ENCODE measurements at regions not wholly inside any gene's neighbourhood (a gene's known extent, or its start where the extent isn't known, plus 50 kb on each side); places are given as distances from the start of the nearest gene placed in this dataset.
"Not testable (repeated sequence)": the region's sequence is repeated elsewhere in the genome, so short reads cannot be mapped to it uniquely, and the experiment has no call there.

GRCh38 chr6:126976253-126976797 lies 142.1 kb upstream of the RSPO3 start:
- no peaks in the 10 kb centered on the region for H3K9me3 Mint-ChIP-seq (ENCODE audit: unreplicated experiment)
- no peak overlapping the region for H3K27ac Mint-ChIP-seq (ENCODE audit: unreplicated experiment)
- no peak overlapping the region for H3K4me3 Mint-ChIP-seq (ENCODE audit: unreplicated experiment)
- DNase-seq (ENCODE audit: extremely low spot score, unreplicated experiment): no peak
- H3K27me3 Mint-ChIP-seq (ENCODE audit: unreplicated experiment): no peaks in the 10 kb centered on the region
- H3K4me1 Mint-ChIP-seq (ENCODE audit: unreplicated experiment): no peaks in the 10 kb centered on the region
- TF ChIP-seq, protein P1, sequence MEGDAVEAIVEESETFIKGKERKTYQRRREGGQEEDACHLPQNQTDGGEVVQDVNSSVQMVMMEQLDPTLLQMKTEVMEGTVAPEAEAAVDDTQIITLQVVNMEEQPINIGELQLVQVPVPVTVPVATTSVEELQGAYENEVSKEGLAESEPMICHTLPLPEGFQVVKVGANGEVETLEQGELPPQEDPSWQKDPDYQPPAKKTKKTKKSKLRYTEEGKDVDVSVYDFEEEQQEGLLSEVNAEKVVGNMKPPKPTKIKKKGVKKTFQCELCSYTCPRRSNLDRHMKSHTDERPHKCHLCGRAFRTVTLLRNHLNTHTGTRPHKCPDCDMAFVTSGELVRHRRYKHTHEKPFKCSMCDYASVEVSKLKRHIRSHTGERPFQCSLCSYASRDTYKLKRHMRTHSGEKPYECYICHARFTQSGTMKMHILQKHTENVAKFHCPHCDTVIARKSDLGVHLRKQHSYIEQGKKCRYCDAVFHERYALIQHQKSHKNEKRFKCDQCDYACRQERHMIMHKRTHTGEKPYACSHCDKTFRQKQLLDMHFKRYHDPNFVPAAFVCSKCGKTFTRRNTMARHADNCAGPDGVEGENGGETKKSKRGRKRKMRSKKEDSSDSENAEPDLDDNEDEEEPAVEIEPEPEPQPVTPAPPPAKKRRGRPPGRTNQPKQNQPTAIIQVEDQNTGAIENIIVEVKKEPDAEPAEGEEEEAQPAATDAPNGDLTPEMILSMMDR (IDR thresholded peaks at IDR 0.05): no peak
- no peaks in the 10 kb centered on the region for H3K36me3 Mint-ChIP-seq (ENCODE audit: unreplicated experiment)

GRCh38 chr6:126983779-126984178 lies 134.7 kb upstream of the RSPO3 start:
- DNase-seq (ENCODE audit: extremely low spot score, unreplicated experiment): no peak
- H3K4me3 Mint-ChIP-seq (ENCODE audit: unreplicated experiment): no peak overlapping the region
- TF ChIP-seq, protein P1 (IDR thresholded peaks at IDR 0.05): no peak
- H3K27me3 Mint-ChIP-seq (ENCODE audit: unreplicated experiment): no peaks in the 10 kb centered on the region
- no peaks in the 10 kb centered on the region for H3K4me1 Mint-ChIP-seq (ENCODE audit: unreplicated experiment)
- peaks cover 13% of the 10 kb centered on the region for H3K9me3 Mint-ChIP-seq (ENCODE audit: unreplicated experiment)
- no peaks in the 10 kb centered on the region for H3K36me3 Mint-ChIP-seq (ENCODE audit: unreplicated experiment)
- no peak overlapping the region for H3K27ac Mint-ChIP-seq (ENCODE audit: unreplicated experiment)

DNA sequence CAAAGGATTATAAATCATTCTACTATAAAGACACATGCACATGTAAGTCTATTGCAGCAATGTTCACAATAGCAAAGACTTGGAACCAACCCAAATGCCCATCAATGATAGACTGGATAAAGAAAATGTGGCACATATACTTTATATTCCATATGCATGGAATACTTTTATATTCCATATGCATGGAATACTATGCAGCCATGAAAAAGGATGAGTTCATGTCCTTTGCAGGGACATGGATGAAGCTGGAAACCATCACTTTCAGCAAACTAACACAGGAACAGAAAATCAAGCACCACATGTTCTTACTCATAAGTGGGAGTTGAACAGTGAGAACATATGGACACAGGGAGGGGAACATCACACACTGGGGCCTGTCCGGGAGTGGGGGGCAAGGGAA lies 130.3 kb upstream of the RSPO3 start:
- H3K4me1 Mint-ChIP-seq (ENCODE audit: unreplicated experiment); DNase-seq (ENCODE audit: extremely low spot score, unreplicated experiment); H3K27ac Mint-ChIP-seq (ENCODE audit: unreplicated experiment); H3K27me3 Mint-ChIP-seq (ENCODE audit: unreplicated experiment); H3K36me3 Mint-ChIP-seq (ENCODE audit: unreplicated experiment); H3K4me3 Mint-ChIP-seq (ENCODE audit: unreplicated experiment); H3K9me3 Mint-ChIP-seq (ENCODE audit: unreplicated experiment): not testable (repeated sequence)

DNA sequence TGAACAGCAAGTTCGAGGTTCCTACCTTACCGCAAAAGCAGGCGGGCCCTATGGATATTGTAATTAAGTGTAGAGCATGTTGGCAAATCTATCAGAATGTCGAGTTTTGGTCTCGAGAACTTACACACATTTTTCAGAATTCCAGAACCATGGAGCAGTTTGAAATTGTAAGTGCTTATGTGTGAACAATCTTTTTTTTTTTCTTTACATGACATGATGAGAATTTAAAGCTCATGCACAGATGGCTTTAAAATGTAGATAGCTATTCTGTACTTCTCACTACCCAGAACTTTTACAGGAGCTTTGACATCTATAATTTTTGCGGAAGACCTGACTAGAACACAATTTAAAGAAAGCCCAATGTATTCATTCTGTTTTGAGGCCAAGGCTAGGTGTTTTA lies 117.8 kb upstream of the RSPO3 start:
- DNase-seq (ENCODE audit: extremely low spot score, unreplicated experiment): no peak
- TF ChIP-seq, protein P1 (IDR thresholded peaks at IDR 0.05): no peak
- Mint-ChIP-seq H3K9me3 (ENCODE audit: unreplicated experiment) (no peaks in the 10 kb centered on the region), H3K36me3 (ENCODE audit: unreplicated experiment) (no peaks in the 10 kb centered on the region), H3K4me3 (ENCODE audit: unreplicated experiment) (no peak overlapping the region), H3K27ac (ENCODE audit: unreplicated experiment) (no peak overlapping the region), H3K4me1 (ENCODE audit: unreplicated experiment) (no peaks in the 10 kb centered on the region), H3K27me3 (ENCODE audit: unreplicated experiment) (peaks cover 16% of the 10 kb centered on the region)

- no peak for DNase-seq (ENCODE audit: extremely low spot score, unreplicated experiment)
- Mint-ChIP-seq H3K4me3 (ENCODE audit: unreplicated experiment) (no peak overlapping the region), H3K27ac (ENCODE audit: unreplicated experiment) (no peak overlapping the region), H3K4me1 (ENCODE audit: unreplicated experiment) (no peaks in the 10 kb centered on the region), H3K36me3 (ENCODE audit: unreplicated experiment) (no peaks in the 10 kb centered on the region), H3K9me3 (ENCODE audit: unreplicated experiment) (peaks cover 4% of the 10 kb centered on the region), H3K27me3 (ENCODE audit: unreplicated experiment) (no peaks in the 10 kb centered on the region)
- TF ChIP-seq, protein P1 (IDR thresholded peaks at IDR 0.05): no peak
Observed at GRCh38 chr6:127013865-127014264, 104.6 kb upstream of the RSPO3 start.

DNA sequence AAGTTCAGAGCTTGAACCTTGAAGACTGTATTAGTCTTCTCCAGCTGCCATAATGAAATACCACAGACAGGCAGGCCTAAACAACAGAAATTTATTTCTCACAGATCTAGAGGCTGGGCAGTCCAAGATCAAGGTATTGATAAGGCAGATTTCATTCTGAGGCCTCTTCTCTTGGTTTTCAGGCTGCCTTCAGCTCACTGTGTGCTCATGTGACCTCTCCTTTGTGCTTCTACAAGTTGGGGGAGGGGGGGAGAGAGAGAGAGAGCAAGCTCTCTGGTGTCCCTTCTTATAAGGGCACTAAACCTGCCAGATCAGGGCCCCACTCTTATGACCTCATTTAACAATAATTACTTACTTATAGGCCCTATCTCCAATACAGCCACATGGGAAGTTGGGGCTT lies 102.6 kb upstream of the RSPO3 start:
- TF ChIP-seq, protein P1 (IDR thresholded peaks at IDR 0.05): no peak
- H3K27me3 Mint-ChIP-seq (ENCODE audit: unreplicated experiment): peaks cover 3% of the 10 kb centered on the region
- H3K27ac Mint-ChIP-seq (ENCODE audit: unreplicated experiment): no peak overlapping the region
- no peak overlapping the region for H3K4me3 Mint-ChIP-seq (ENCODE audit: unreplicated experiment)
- DNase-seq (ENCODE audit: extremely low spot score, unreplicated experiment): no peak
- H3K4me1 Mint-ChIP-seq (ENCODE audit: unreplicated experiment): no peaks in the 10 kb centered on the region
- H3K9me3 Mint-ChIP-seq (ENCODE audit: unreplicated experiment): peaks cover 4% of the 10 kb centered on the region
- H3K36me3 Mint-ChIP-seq (ENCODE audit: unreplicated experiment): no peaks in the 10 kb centered on the region

Data from osteocyte (in vitro differentiated cells).